Kidney (tissue), 13 donors: ENCODE measurements at regions not wholly inside any gene's neighbourhood (a gene's known extent, or its start where the extent isn't known, plus 50 kb on each side); places are given as distances from the start of the nearest gene placed in this dataset.

Experiments used
- DNase-seq, 5 donors: peaks; one replicate each; pipeline ENCODE4 v3.0.0-alpha.2; 2013 to 2020
- FAIRE-seq: peaks from 2 replicates; lab custom pipeline; 2012; peaks lifted over from hg19 to GRCh38; lab: Jason Lieb, UNC
- H3K27ac ChIP-seq, 2 donors: one replicate each; pipeline ENCODE4 v1.7.0; 2013; ENCODE audit warnings: low read depth in 2 of 2, low read length in 2 of 2, inconsistent platforms in 1 of 2
- H3K27me3 ChIP-seq: one replicate; pipeline ENCODE4 v1.7.1; 2013; ENCODE audit warnings: low read length, inconsistent platforms; ENCODE audit not compliant: control insufficient read depth, insufficient read depth
- H3K36me3 ChIP-seq, 3 donors: one replicate each; pipeline versions ENCODE4 v1.7.0 to v1.7.1; 2013; ENCODE audit warnings: low read length in 3 of 3, control low read depth in 1 of 3, inconsistent platforms in 1 of 3; ENCODE audit not compliant: insufficient read depth in 3 of 3, control insufficient read depth in 2 of 3
- H3K4me1 ChIP-seq, 3 donors: one replicate each; pipeline versions ENCODE4 v1.7.0 to v1.7.1; 2013; ENCODE audit warnings: low read length in 3 of 3, inconsistent platforms in 1 of 3, low read depth in 1 of 3; ENCODE audit not compliant: control insufficient read depth in 2 of 3, insufficient read depth in 2 of 3
- H3K4me3 ChIP-seq, 3 donors: one replicate each; pipeline versions ENCODE4 v1.7.0 to v1.8.1; 2013; ENCODE audit warnings: low read length in 3 of 3, control low read depth in 1 of 3, inconsistent platforms in 1 of 3
- H3K9ac ChIP-seq, 3 donors: one replicate each; pipeline versions ENCODE4 v1.7.0 to v1.7.1; 2013; ENCODE audit warnings: low read length in 3 of 3, control low read depth in 1 of 3, inconsistent platforms in 1 of 3
- H3K9me3 ChIP-seq, 3 donors: one replicate each; pipeline versions ENCODE4 v1.7.0 to v1.7.1; 2013; ENCODE audit warnings: low read length in 3 of 3, control low read depth in 1 of 3, inconsistent platforms in 1 of 3; ENCODE audit not compliant: control insufficient read depth in 2 of 3, insufficient read depth in 1 of 3
- CTCF ChIP-seq: IDR thresholded peaks from 3 replicates; pipeline ENCODE4 v1.5.1; 2012; ENCODE audit warnings: mild to moderate bottlenecking, moderate library complexity, borderline replicate concordance; ENCODE audit not compliant: insufficient read depth; ENCODE audit errors: extremely low read depth
- intact Hi-C: fragments of 100-400 bp; cut with DNase I; formaldehyde crosslinking; loops from one replicate; pipeline ENCODE4 v1.11.1; 2022
- donor health status: control.
- donor health status: control.
- donor health status: control.
- donor health status: control.
- donor health status: control.
- donor health status: DM: yes; HTN: yes; CAD: no.
- donor health status: Normal renal cell carcinoma (clear cell type).

- Histone ChIP-seq H3K9me3 (no peaks in the 10 kb centered on the region), H3K9ac (no peak overlapping the region), H3K27me3 (no peaks in the 10 kb centered on the region), H3K27ac (no peak overlapping the region), H3K4me3 (no peak overlapping the region), H3K36me3 (no peaks in the 10 kb centered on the region), H3K4me1 (peaks cover 0 to 5% (median 0%) of the 10 kb centered on the region in 3 donors)
- FAIRE-seq (no peak), DNase-seq (no peak)
- intact Hi-C loops = no loop called here
- no peak for TF ChIP-seq CTCF
Observed at GRCh38 chr6:138559143-138559542, 59.8 kb upstream of the NHSL1 start.

GRCh38 chr6:138560130-138560860 is 61.0 kb upstream of the NHSL1 start:
- no peaks in the 10 kb centered on the region for H3K36me3 ChIP-seq
- no peak for TF ChIP-seq CTCF
- peaks cover 0 to 5% (median 0%) of the 10 kb centered on the region in 3 donors for H3K4me1 ChIP-seq
- H3K27ac ChIP-seq = no peak overlapping the region
- no peak for DNase-seq
- H3K4me3 ChIP-seq = no peak overlapping the region
- intact Hi-C loops = no loop called here
- no peaks in the 10 kb centered on the region for H3K9me3 ChIP-seq
- H3K27me3 ChIP-seq = no peaks in the 10 kb centered on the region
- no peak for FAIRE-seq
- H3K9ac ChIP-seq = no peak overlapping the region

GRCh38 chr6:138562691-138563090 is 63.4 kb upstream of the NHSL1 start:
- no peaks in the 10 kb centered on the region for H3K27me3 ChIP-seq
- H3K9ac ChIP-seq = no peak overlapping the region
- intact Hi-C loops = no loop called here
- H3K27ac ChIP-seq = no peak overlapping the region
- H3K4me1 ChIP-seq = no peaks in the 10 kb centered on the region
- TF ChIP-seq CTCF = no peak
- H3K4me3 ChIP-seq = no peak overlapping the region
- H3K36me3 ChIP-seq = no peaks in the 10 kb centered on the region
- FAIRE-seq = no peak
- no peak for DNase-seq
- no peaks in the 10 kb centered on the region for H3K9me3 ChIP-seq

- Histone ChIP-seq H3K9me3 (no peaks in the 10 kb centered on the region), H3K9ac (no peak overlapping the region), H3K4me3 (no peak overlapping the region), H3K4me1 (no peaks in the 10 kb centered on the region), H3K36me3 (no peaks in the 10 kb centered on the region), H3K27ac (no peak overlapping the region), H3K27me3 (no peaks in the 10 kb centered on the region)
- DNase-seq (no peak), FAIRE-seq (no peak)
- TF ChIP-seq CTCF = no peak
- intact Hi-C loops = no loop called here
Observed at GRCh38 chr6:138563231-138563630, 63.9 kb upstream of the NHSL1 start.
